GM18909 (cell line): ENCODE measurements at regions not wholly inside any gene's neighbourhood (a gene's known extent, or its start where the extent isn't known, plus 50 kb on each side); places are given as distances from the start of the nearest gene placed in this dataset.
"Not testable (repeated sequence)": the region's sequence is repeated elsewhere in the genome, so short reads cannot be mapped to it uniquely, and the experiment has no call there.

Experiments used
- ATAC-seq: cut with Tn5 transposase; IDR thresholded peaks from one replicate; pipeline ENCODE4 v1.9.1; 2021; ENCODE audit warnings: mild to moderate bottlenecking; ENCODE audit not compliant: unreplicated experiment, poor library complexity

DNA sequence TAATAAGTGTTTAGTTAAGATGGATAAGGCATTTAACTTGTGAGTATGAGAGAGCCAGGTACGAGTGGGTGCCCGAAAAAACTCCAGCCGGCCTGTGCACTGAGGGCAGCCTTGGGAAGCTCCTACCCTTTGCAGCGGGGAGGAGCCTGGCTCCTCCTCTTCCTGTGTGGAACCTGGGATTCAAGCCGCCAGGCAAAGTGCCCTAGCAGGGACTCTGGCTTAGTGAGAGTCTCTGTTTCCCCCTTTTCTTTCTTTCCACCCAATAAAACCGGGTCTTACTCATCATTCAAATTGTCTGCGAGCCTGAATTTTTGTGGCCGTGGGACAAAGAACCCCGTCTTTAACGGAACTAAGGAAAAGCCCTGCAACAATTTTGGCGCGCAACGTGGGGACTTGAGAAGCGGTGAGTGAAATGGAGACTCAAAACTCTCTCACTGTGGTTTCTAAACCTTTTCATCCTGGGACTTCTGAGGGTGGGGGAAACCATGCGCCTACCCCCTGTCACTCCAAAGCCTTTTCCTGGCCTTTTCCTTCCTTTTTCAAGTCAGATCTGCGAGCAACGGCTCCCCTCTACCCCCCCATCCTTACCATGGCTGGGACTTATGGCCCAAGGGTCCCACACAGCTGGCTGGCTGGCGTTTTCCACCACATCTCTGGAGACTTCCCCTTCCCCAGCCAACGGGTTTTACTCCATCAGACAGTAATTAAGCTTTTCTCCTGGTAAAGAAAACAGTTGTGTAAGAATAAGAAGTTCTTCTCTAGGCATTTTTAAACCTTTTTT lies 535.7 kb upstream of the ACO1 start:
- no peak for ATAC-seq

DNA sequence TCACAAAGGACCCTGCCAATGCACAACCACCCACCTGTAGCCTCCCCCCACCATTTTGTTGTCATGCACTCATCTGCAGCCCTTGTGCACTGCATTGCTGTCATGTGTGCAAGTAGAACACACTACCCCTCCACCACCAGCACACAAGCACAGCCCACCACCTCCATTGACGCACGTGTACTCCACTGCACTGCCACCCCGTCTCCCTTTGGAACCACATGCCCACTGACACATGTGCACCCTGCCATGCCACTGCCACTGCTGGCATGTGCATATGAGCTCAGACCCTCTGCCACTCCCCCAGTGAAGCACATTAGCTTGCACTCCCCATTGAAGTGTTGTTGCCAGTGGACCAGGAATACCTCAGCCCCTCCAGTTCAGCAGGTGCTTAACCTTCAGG lies 530.3 kb upstream of the ACO1 start:
- no peak for ATAC-seq

DNA sequence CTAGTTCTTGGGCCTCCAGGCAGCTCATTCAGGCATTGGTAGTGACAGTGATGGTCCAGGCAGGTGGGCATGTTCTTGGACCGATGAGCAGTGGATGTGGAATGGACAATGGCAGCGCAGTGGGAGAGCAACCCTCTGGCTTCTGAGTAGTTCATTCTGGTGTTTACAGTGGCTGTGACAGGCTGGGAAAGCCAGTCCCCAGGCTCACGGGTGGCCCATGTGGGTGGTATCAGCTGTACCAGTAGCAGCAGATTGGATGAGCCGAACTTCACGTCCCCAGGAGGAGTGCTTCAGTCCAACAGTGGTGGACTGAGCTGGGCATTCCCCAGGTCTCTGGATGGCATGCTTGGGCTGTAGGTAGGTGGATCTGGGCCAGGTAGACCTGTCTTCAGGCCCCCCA lies 515.6 kb upstream of the ACO1 start:
- ATAC-seq = no peak

DNA sequence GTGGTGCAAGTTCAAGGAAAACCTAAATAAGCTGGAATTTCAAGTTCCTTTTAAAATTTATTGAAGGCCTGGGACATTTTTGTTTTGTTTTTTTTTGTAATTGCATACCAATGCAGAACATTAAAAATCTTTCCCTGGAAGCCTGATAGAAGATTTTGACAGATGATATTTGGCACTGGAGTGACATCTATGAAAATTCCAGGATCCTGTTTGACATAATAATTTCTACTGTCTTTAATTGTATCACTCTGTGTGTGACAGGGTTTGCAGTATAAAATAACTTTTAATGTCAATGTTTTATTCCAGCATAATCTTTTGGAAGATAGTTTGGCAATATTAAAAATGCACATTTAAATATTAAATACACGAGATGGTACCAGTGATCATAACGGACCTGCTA lies 514.2 kb upstream of the ACO1 start:
- no peak for ATAC-seq

GRCh38 chr9:31873722-31874121 lies 510.7 kb upstream of the ACO1 start:
- no peak for ATAC-seq

DNA sequence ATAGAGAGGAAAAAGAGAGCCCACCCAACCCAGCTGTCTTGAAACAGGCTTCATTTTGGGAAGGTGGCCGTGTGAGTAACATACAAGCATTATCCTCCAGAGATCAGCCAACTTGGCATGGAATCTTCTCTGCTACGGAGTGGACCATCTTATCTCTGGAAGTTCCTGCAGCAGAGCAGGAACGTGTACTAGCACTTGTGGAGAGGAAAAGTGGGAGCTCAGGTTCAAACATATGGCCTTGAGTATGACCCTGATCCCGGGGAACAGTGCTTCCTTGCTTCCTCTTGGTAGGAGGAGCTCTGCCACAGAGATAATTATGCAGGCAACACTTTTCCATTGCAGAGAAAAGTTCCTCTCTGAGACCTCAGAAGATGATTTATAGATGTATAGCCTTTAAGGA lies 490.4 kb upstream of the ACO1 start:
- ATAC-seq = no peak

DNA sequence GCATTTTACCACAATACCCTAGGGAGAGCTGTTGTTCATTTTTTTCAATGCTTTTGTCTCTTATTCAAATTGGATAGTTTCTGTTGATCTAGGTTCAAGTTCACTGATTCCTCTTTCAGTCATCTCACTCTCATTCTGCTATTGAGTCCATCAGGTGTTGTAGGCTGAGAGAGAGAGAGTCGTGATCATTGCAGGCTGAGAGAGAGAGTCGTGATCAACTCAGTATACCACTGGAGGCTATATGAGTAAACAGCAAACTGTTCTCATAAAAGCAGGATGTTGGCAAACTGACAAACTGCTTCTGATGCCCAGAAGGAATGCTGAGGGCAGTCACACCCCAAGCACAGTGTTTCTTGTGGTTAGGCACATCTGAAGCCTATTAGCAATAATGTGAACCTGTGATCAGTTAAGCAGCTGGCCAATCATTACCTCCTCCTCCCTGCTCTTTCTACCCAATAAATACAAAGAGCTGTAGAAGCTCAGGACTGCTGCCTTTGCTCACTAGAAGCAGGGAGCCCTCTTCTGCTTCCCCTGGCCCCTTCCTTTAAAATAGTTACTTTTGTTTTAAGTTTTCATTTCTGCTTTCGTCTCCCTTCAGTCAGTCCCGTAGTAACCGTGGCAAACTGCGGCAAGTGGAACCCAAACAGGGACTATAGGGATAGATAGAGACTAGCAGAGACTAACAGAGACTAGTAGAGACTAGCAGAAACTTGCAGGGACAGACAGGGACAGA lies 476.1 kb upstream of the ACO1 start:
- ATAC-seq = peak; percentile 66

- no peak for ATAC-seq
Measured at GRCh38 chr9:31908891-31909480, 475.5 kb upstream of the ACO1 start.

DNA sequence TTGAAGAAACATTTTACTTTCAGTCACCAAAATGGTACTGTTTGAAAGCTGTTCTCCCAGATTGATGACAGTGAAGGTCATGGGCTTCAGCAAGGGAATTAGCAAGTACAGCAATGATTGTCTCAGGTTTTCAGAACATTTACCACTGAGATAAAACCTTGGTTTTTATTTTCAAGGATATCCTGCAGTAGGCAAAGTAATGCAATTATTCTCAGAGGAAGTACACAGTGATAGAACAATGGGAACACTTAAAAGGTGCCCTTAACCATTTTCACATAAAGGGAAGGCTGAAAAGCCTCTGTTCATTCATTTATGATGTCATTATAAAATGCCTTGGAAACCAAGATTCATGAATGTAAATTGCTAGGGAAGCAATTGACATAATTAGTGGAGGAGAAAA lies 471.8 kb upstream of the ACO1 start:
- ATAC-seq = no peak

- no peak for ATAC-seq
Measured at GRCh38 chr9:31916591-31917241, 467.7 kb upstream of the ACO1 start.

DNA sequence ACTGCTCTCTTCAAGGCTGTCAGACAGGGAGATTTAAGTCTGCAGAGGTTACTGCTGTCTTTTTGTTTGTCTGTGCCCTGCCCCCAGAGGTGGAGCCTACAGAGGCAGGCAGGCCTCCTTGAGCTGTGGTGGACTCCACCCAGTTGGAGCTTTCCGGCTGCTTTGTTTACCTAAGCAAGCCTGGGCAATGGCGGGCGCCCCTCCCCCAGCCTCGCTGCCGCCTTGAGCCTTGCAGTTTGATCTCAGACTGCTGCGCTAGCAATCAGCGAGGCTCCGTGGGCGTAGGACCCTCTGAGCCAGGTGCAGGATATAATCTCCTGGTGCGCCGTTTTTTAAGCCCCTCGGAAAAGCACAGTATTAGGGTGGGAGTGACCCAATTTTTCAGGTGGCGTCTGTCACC lies 446.7 kb upstream of the ACO1 start:
- ATAC-seq = not testable (repeated sequence)

- no peak for ATAC-seq
Measured at GRCh38 chr9:31950756-31951155, 433.7 kb upstream of the ACO1 start.

DNA sequence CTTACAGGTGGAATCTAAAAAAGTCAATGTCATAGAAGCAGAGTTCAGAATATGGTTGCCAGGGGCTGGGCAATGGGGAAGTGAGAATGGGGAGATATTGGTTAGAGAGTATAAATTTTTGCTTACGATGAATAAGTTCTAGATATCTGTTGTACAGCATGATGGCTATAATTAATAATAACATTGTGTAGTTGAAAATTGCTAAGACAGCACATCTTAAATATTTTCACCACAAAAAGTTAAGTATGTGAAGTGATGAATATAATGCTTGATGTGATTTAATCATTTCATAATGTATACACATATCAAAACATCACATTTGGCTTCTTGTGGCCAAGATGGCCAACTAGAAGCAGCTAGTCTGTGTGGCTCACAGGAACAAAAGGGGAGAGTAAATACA lies 425.9 kb upstream of the ACO1 start:
- no peak for ATAC-seq

- no peak for ATAC-seq
Measured at GRCh38 chr9:31969552-31969951, 414.9 kb upstream of the ACO1 start.

GRCh38 chr9:31983895-31984294 lies 400.5 kb upstream of the ACO1 start:
- no peak for ATAC-seq

DNA sequence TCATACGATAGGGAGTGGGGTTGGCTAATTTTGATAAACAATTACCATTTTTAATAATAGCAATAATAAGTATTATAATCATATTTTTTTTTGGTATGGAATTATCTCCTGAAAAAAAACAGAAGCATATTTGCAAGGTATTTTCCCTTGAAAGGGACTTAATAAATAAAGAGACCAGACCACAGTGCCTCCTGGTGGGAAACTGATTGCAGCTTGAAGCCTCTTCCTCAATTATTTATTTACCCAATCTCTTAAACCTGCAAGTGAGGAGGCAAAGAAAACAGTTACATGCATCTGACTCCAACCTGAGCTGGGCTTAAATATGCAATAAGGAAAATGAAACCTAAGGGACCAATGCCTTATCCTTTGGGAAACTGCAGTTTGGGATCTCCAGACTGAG lies 388.1 kb upstream of the ACO1 start:
- ATAC-seq = no peak

GRCh38 chr9:32004431-32005076 lies 379.9 kb upstream of the ACO1 start:
- no peak for ATAC-seq

DNA sequence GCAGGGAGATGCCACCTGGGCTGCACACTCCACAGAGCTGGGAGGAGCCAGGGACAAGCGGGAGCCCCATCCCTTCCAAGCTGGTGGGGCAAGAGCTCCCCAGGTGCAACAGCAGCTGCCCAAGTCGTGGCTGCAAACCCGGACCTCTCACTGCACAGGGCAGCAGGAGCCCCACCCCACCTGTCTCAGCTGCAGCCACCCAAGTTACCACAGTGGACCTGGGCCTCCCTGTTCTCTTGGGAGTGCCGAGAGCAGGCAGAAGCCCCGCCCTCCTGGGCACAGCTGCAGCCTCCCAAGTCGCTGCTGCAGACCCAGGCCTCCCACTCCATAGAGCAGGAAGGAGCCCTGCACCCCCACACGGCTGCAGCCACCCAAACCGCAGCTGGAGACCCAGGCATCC lies 374.1 kb upstream of the ACO1 start:
- ATAC-seq = no peak

DNA sequence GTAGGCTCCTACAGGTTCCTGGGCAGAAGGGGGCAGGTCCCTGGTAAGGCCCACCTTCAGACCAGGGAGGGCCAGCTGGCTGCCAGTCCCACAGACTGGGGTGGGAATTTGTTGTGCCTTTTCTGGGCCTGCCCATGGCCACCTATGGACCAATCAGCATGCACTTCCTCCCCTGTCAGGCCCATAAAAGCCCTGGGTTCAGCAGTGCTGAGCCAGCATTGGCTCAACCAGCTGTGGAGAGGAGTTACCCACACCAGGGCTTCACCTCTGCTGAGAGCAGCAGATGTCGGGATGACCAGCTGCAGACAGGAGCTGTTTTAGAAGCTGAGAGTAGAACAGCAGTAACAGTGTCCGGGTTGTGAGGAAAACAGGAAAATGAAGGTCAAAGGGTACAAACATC lies 373.4 kb upstream of the ACO1 start:
- ATAC-seq = no peak

- ATAC-seq = no peak
Measured at GRCh38 chr9:32015795-32016194, 368.6 kb upstream of the ACO1 start.

GRCh38 chr9:32045513-32045912 lies 338.9 kb upstream of the ACO1 start:
- ATAC-seq = no peak
